A172 (cell line): ENCODE measurements at regions not wholly inside any gene's neighbourhood (a gene's known extent, or its start where the extent isn't known, plus 50 kb on each side); places are given as distances from the start of the nearest gene placed in this dataset.

Experiments used
- DNase-seq: peaks from one replicate; pipeline ENCODE4 v3.0.0-alpha.2; 2015; ENCODE audit warnings: low spot score

DNA sequence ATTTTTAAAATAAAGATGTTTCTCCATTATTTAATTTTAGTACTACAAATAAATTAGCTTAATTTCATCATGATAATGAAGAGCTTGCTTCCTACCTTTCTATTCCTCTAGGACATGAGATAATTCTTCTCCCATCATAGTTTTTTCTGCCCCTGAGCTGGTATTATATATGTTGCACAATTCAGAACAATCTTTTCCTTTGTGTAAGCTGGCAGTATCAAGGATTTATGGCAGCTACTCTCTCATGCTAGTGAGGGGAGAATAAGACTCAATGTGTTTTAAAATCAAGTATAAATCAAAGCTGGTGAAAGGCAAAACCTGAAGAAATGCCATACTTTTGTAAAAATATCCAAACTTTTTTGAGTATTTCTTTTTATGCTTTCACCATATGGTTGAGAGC, 1405.3 kb downstream of the SI start:
- DNase-seq, result no peak

DNA sequence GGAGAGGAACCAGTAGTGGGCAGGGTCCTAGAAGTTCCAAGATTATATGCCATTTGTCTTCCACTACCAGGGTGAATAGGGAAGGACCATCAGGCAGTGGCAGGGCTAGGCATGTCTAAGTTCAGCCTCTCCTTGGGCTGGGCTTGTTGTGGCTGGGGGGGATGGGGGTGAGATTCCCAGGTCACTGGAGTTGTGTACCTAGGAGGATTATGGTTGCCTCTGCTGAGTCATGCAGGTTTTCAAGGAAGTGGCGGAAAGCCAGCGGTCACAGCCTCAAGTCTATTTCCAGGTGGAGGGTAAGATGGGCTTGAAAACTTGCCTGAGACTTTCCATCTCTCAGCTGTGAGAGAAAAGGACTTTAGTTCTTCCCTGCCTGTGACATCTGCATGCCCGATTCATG, 1407.1 kb downstream of the SI start:
- DNase-seq, result peak; percentile 11

DNA sequence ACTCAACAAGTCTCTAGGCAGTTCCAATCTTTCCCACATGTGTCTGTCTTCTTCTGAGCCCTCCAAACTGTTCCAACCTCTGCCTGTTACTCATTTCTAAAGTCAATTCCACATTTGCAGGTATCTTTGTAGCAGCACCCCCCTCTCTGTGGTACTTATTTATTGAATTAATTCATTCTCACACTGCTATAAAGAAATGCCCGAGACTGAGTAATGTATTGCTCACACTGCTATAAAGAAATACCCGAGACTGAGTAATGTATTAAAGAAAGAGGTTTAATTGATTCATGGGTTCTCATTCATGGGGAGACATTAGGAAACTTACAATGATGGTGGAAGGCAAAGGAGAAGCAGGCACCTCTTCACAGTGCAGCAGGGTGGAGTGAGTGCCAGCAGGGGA, 1413.8 kb downstream of the SI start:
- DNase-seq, result peak; percentile 2

DNA sequence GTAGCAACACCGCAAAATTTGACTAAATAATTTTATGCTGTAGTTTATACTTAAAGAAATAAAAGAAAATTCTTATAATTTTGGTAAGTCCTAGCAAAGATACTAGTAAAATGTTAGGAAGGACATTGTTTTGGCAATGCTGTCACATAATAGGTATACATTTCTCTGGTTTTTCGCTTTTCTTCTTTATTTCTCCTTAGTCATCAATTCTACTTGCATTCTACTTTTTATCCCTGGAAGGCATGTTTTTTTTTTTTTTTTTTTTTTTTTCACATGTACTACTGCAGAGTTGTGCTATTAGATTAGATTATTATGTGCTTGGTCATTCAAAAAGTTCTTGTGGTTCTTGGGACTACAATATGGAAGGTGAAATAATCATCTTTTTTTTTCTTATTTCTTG, 1421.2 kb downstream of the SI start:
- no peak for DNase-seq

DNA sequence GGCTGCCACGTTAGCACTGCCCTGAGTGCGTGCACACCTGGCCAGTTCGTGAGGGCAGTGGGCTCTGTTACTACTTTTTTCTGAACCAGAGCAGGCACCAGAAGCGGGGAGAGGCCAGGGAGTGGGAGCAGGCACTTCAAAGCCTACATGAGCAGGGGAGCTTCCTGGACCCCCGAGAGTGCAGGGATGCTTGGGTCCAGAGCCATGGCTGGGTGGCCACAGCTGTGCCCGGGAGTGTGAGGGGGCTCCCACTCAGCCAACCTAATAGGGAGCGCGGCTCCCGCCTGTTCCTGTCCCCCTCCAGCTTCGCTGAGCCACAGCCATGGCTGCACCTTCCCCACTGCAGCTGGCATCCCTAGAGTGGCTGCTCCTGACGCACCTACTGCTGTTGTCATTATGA, 1423.3 kb downstream of the SI start:
- DNase-seq, result no peak

DNA sequence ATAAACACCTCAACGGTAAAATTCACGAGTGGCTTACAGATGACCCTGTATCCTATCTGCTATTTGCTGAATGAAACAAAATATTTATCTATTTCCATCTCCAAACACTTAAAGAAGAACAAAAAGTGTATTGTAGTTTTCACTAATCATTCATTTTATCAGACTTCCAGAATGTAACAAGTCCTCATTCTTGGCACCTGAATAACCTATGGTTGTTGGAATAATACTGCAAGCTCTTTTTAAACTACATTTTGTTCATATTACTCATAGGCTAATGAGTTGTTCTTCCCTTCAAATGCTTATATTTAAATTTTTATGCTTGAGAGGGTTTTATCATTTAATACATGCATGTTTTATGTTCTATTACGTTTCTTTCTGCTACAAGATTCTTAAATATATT, 1434.1 kb downstream of the SI start:
- DNase-seq, result no peak

DNA sequence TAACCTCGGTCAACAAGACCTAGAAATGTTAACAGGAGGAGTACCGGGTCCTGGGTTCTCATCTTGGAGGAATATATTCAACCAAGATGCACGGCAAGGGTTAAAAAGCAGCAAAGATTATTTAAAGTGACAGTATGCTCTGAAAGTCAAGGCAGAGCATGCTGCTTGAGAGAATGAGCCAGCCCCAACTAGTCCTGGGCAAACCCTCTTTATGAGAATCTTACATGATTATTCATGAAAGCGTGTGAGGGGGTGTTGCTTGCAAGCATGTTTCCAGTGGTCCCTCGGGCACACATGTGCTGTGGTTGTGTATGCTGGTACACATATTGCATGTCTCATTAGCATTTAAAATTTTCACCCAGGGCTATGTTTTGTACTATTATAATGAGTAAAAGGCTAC, 1445.6 kb downstream of the SI start:
- DNase-seq, result no peak

DNA sequence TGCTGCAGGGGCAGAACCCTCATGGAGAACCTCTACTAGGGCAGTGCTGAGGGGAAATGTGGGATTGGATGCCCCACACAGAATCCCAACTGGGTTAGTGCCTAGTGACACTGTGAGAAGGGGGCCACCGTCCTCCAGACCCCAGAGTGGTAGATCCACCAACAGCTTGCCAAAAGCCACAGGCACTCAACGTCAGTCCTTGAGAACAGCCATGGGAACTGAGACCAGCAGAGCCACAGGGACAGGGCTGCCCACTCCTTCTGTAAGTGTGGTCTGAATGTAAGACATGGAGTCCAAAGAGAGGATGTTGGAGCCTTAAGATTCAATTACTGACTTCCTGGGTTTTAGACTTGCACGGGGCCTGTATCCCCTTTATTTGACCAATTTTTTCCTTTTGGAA, 1451.5 kb downstream of the SI start:
- DNase-seq, result no peak

DNA sequence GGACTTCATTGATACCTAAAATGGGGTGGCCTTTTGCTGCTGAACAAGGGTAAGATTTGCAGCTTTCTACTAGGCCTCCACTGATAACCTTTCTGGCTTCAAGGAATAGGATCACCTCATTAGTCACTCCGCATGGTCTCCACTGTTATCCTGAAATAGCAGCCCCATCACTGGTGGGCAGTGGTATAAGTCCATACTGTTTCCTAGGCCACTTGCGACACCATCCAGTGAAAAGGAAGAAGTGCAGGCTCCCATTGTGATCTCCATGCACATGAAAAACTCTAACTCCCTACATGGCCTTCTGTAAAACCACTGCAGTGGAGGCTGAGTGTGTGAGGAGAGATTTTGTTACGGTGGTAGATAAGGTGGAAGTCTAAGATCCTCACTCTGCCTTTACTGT, 1455.9 kb downstream of the SI start:
- DNase-seq, result peak; percentile 26

DNA sequence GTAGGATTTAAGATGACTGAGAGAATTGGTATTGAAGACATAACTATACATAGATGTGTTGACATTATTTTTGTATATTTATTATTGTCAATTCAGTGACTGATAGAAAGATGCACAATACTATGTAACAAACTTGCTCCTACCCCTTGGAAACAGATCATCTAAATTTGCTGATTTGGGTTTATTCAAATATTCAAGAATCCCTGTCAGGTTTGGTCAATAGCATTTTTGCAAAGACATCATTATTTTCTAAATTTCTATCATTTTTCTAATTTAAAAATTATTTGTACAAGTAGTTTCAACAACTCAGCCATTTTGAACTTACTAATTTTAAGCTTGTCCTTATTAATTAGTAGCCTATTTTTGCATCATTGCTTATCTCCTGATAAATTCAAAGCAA, 1463.4 kb downstream of the SI start:
- no peak for DNase-seq

DNA sequence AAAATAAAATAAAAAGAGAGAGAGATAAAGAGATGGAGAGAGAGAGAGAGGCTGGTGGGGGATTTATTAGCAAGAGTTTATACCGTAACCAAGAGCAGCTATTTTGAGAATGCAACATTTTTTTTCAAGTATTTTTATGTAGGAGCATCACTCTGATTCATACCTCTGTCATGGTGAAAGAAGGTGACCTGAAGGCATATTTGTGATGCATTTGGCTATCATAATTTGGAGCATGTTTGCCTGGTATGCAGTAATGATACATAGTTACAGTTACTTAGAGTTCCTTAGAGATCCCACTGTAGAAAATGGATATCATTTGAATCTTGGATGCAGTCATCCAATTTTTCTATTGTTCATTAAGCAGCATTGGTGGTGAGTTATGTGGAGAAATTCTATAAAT, 1472.4 kb downstream of the SI start:
- DNase-seq, result peak; percentile 34

DNA sequence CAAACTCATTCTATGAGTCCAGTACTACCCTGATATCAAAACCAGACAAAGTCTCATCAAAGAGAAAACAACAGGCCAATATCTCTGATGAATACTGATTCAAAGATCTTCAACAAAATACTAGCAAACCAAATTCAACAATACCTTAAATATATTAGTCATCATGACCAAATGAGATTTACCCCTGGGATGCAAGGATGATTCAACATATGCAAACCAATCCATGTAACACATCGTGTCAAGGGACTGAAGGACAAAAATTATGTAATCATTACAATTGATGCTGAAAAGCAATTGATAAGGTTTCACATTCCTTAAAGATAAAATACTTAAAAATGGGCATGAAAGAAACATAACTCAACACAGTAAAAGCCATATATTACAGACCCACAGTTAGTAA, 1476.9 kb downstream of the SI start:
- DNase-seq, result no peak

DNA sequence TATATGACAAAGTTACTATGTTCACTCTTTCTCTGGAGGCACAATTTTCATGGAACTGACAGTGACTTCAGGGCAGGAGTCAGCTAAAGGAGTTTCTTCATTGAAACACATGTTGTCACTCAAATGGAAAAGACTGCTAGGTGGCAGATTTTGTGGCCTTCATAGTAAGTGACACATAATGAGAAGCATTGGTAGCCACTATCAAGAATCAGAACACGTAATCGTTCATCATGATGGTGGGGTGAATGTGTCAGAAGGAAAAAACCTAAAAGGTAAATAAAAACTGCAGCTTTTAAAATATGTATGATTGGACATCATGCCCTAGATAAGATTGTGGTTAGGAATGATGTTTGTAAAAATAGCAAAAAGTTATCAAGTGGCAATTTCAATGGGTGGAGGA, 1491.0 kb downstream of the SI start:
- DNase-seq, result peak; percentile 50

DNA sequence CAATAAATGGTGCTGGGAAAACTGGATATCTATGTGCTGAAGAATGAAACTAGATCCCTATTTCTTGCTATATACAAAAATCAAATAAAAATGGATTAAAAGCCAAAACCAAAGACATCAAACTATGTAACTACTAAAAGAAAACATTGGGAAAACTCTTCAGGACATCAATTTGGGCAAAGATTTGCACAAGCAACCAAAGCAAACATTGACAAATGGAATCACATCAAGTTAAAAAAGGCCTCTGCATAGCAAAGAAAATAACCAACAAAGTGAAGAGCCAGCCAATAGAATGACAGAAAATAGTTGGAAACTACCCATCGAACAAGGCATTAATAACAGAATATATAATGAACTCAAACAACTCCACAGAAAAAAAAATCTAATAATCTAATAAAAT, 1495.3 kb downstream of the SI start:
- DNase-seq, result no peak

DNA sequence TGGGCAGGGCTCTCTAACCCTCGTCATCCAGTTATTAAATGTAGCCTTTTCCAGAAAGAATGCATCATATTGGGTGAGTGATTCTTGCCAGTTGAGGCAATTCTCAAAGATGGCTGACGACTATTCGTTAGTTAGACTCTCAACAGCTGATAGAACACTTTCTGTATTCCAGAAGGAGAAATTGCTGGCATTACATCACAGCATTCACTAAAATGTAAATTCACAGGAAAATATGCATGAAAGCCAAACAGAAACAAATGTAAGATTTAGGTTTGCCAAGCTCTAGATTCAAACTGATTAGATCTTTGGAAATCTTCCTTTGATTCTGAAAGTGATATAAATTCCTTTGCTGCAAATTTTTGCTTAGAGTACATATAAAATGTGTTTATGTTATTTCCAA, 1501.0 kb downstream of the SI start:
- no peak for DNase-seq

DNA sequence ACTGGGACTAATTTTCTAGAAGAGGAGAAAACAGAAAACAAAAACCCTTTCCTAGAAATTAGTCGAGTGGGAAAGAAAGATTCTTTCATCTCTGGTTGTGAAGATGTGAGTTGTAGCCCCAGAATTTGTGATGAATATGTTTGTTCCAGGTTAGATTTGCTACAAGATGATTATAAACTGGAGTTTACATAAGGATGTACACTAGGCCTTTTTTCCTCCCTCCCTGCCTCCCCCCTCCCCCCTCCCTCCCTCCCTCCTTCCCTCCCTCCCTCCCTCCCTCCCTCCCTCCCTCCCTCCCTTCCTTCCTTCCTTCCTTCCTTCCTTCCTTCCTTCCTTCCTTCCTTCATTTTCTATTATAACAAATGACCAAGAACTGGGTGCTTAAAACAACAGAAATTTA, 1502.0 kb downstream of the SI start:
- no peak for DNase-seq

DNA sequence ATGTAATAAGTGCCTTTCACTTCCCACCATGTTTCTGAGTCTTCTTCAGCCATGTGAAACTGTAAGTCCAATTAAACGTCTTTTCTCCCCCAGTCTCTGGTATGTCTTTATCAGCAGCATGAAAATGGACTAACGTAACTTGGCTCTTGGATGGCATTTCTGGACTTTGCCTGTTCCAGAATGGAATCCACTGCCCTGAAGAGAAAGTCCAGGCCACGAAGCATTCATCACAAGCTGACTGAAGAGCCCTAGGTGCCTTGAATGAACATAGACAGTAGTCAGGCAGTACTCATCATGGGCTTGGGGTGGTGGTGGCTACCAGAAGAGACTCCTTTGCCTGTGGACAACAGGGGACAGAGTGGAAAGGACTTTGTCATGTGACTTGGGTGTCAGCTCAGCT, 1505.0 kb downstream of the SI start:
- DNase-seq, result no peak

DNA sequence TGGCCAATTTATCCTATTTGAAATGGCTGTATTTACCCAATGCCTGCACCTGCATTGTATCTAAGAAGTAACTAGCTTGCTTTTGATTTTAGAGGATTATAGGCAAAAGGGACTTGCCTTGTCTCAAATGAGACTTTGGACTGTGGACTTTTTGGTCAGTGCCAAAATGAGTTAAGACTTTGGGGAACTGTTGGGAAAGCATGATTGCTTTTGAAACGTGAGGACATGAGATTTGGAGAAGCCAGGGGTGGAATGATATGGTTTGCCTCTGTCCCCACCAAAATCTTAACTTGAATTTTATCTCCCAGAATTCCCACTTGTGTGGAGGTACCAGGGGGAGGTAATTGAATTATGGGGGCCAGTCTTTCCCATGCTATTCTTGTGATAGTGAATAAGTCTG, 1505.4 kb downstream of the SI start:
- DNase-seq, result no peak

DNA sequence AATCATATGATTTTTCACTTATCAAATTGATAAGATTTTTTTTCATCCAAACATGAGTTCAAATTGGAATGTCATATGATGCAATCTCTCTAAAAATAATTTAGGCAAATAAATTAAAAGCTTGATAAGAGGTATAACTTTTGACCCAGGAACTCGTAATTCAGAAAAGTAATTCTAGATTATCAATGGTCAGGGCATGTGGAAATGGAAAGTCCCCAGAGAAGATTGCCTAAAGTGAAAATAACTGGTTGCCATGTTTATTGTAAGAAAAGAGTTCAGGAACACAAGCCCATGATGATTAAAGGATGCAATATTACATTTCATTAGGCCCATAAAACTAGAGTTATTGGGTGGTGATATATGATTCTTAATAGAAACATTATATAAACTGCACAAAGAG, 1514.8 kb downstream of the SI start:
- DNase-seq, result no peak

DNA sequence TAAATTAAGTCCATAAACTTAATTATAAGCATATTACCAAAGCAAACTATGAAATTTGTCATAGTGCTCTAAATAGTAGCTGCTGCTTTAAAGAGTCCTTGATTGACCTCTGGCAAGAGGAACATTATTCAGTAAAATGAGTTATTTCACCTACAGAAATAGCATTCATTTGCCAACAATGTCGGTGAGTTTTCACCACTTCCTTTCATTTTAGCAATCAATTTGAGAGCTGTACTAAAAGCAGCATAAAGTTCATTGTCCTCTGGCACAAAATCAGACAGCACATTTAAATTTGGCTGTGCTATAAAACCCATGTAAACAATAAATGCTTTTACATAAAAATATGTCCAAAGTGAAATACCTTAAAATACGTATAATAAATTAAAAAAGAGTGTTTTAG, 1515.7 kb downstream of the SI start:
- peak; percentile 4 for DNase-seq

DNA sequence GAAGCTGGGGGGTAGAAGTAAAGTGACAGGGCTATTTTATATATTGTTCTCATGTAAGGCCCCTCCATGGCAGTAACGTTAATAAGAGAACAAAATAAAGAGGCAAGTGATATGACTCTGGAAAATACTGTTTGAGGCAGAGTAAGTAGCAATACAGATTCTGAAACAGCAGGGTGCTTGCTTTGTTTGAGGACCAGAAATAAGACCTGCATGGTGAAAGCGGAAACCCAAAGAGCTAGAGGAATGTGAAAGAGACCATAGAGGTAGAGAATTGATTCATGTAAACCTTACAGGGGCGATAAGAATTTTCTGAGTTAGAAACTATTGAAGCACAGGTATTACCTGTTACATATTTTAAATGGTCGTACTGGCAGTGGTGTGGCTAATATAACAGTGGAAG, 1517.1 kb downstream of the SI start:
- DNase-seq, result no peak

DNA sequence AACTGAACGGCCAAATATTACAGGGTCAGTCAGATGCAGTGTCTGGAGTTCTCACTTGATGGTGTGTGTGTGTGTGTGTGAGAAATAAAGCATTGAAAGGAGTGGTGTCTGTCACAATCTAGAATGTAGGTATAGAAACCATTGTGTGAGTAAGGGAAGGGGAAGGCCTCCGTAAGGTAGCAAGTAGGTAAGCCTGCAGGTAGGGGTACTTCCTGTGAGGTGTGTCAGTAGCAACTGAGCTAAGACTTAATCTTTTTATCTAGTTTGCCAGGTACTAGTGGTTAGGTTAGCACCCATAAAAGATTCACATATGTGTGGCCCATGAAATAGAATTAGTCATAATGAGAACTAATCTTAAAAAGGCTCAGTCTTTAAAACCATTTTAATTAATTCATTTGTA, 1517.8 kb downstream of the SI start:
- no peak for DNase-seq

DNA sequence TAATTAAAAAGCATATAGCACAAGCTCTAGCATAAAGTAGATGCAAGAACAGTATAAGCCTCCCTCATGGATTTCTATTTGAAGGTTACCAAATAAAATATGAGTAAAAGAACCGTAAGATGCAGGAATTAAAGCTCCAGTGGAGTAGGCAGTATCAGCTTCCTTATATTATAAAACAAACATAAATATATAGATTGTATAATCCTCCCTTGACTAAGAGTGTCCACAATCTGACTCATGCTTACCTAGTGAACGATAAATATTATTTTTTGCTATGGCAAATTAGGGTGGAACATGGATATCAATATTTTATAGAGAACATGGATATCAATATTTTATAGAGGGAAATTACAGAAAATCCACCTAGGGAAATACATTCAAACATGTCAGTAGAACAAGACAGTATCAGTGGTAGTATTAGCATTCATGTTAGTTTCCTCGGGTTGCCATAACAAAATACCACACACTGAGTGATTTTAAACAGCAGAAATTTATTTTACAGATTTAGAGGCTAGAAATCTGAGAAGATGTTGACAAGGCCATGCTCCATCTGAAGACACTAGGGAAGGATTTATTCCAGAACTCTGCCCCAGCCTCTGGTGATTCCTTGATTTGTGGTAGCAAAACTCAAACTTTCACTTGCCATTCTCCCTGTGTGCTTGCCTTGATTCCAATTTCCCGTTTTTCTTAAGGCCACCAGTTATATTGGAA, 1521.3 kb downstream of the SI start:
- no peak for DNase-seq

DNA sequence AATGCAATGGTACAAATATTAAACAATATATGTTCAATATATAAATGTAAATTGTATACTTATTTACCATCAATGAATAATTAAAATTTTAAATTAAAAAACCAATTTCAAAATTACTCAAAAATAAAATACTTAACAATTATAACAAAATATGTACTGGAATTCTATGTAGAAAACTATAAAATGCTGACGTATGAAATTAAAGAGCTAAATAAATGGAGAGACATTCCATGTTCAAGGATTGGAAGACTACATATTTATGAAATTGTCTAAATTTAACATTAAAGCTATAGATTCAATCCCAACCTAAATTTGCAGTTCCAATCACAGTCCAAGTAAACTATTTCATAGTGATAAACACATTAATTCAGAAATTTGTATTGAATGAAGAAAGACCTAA, 1522.4 kb downstream of the SI start:
- DNase-seq, result no peak

DNA sequence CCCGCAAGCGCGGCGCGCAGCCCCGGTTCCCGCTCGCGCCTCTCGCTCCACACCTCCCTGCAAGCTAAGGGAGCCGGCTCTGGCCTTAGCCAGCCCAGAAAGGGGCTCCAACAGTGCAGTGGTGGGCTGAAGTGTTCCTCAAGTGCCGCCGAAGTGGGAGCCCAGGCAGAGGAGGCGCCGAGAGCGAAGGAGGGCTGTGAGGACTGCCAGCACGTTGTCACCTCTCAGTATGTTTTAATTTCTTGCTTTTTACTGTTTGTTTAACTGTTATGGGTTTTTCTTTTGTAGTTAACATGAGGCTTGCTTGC, 1525.7 kb downstream of the SI start:
- no peak for DNase-seq
